H1 (cell line): ENCODE measurements at regions not wholly inside any gene's neighbourhood (a gene's known extent, or its start where the extent isn't known, plus 50 kb on each side); places are given as distances from the start of the nearest gene placed in this dataset.

Experiments
- CTCF ChIA-PET: fragments of 300-600 bp; sonication (Branson Sonifier 250); formaldehyde crosslinking; loops from one replicate; lab custom pipeline; 2021; ENCODE audit not compliant: partially characterized antibody; lab: Charles Lee
- POLR2A ChIA-PET: fragments of 300-600 bp; sonication (Branson Sonifier 250); formaldehyde crosslinking; loops from one replicate; lab custom pipeline; 2021; ENCODE audit warnings: inconsistent platforms; ENCODE audit not compliant: partially characterized antibody; lab: Charles Lee
- DNase-seq, 2 experiments: peaks; one replicate each; pipeline versions ENCODE4 v3.0.0 to v3.0.0-alpha.2; 2010 to 2022; ENCODE audit warnings: low spot score in 2 of 2, low read depth in 1 of 2, mixed read lengths in 1 of 2
- FAIRE-seq: peaks from 2 replicates; lab custom pipeline; 2011; peaks lifted over from hg19 to GRCh38; lab: Jason Lieb, UNC
- H2AFZ ChIP-seq: 2 replicates; pipeline ENCODE4 v1.8.1; 2012; ENCODE audit warnings: low read length, inconsistent platforms
- H2AK5ac ChIP-seq: 2 replicates; pipeline ENCODE4 v1.6.1; 2013; ENCODE audit warnings: low read depth, low read length
- H2BK120ac ChIP-seq: replicated peaks from 2 replicates; pipeline ENCODE3; 2013; ENCODE audit warnings: low read depth, low read length, inconsistent platforms
- H2BK12ac ChIP-seq: 2 replicates; pipeline ENCODE4 v1.6.1; 2013; ENCODE audit warnings: low read depth, low read length
- H2BK15ac ChIP-seq: 2 replicates; pipeline ENCODE4 v1.6.1; 2013; ENCODE audit warnings: low read length
- H2BK20ac ChIP-seq: 2 replicates; pipeline ENCODE4 v1.6.1; 2013; ENCODE audit warnings: low read length
- H2BK5ac ChIP-seq: 2 replicates; pipeline ENCODE4 v1.6.1; 2013; ENCODE audit warnings: low read depth, low read length
- H3K14ac ChIP-seq: 2 replicates; pipeline ENCODE4 v1.6.1; 2013; ENCODE audit warnings: inconsistent platforms; ENCODE audit not compliant: insufficient read length
- H3K18ac ChIP-seq: 2 replicates; pipeline ENCODE4 v1.6.1; 2013; ENCODE audit warnings: low read length; ENCODE audit errors: extremely low read depth
- H3K23ac ChIP-seq: 2 replicates; pipeline ENCODE4 v1.6.1; 2013; ENCODE audit warnings: inconsistent platforms; ENCODE audit not compliant: insufficient read length
- H3K23me2 ChIP-seq: 2 replicates; pipeline ENCODE4 v1.6.1; 2013; ENCODE audit warnings: low read depth, low read length
- H3K27ac ChIP-seq: 2 replicates; pipeline ENCODE4 v1.6.1; 2011; ENCODE audit warnings: low read depth, low read length, inconsistent platforms
- H3K27me3 ChIP-seq, 4 experiments: replicated peaks in 1 of 4; 1 replicate in 1 of 4; 2 replicates in 3 of 4; pipeline versions ENCODE4 v1.6.1 to v1.8.1; 2011 to 2013; ENCODE audit warnings: low read length in 3 of 4, mild to moderate bottlenecking in 3 of 4, inconsistent platforms in 2 of 4, mixed read lengths in 2 of 4, moderate library complexity in 1 of 4; ENCODE audit not compliant: control insufficient read depth in 3 of 4, insufficient read depth in 3 of 4; ENCODE audit errors: extremely low read depth in 1 of 4
- H3K36me3 ChIP-seq, 4 experiments: 2 replicates each; pipeline versions ENCODE4 v1.6.1 to v1.8.1; 2011 to 2013; ENCODE audit warnings: mild to moderate bottlenecking in 4 of 4, low read length in 3 of 4, moderate library complexity in 2 of 4, control low read depth in 1 of 4, inconsistent platforms in 1 of 4; ENCODE audit not compliant: insufficient read depth in 4 of 4, control insufficient read depth in 2 of 4
- H3K4ac ChIP-seq: replicated peaks from 2 replicates; pipeline ENCODE3; 2013; ENCODE audit warnings: low read length, low read depth, mixed read lengths, inconsistent platforms; ENCODE audit not compliant: insufficient read length
- H3K4me1 ChIP-seq, 4 experiments: replicated peaks in 1 of 4; 1 replicate in 1 of 4; 2 replicates in 3 of 4; pipeline versions ENCODE4 v1.6.1 to v1.8.1; 2011 to 2013; ENCODE audit warnings: low read length in 3 of 4, inconsistent platforms in 2 of 4, mixed read lengths in 1 of 4; ENCODE audit not compliant: insufficient read depth in 4 of 4, control insufficient read depth in 3 of 4
- H3K4me2 ChIP-seq, 2 experiments: 2 replicates each; pipeline versions ENCODE4 v1.6.1 to v1.8.1; 2011 to 2013; ENCODE audit warnings: low read depth in 2 of 2, low read length in 2 of 2, control low read depth in 1 of 2, inconsistent platforms in 1 of 2, mild to moderate bottlenecking in 1 of 2; ENCODE audit not compliant: insufficient read depth in 1 of 2
- H3K4me3 ChIP-seq, 4 experiments: fragments of 200-600, 300-600 bp in 1 of 4; sonication (generic), shearing (Covaris generic), sonication (Bioruptor Twin) in 1 of 4; 2 replicates each; pipeline versions ENCODE4 v1.5.1 to v1.8.1; 2011 to 2016; ENCODE audit warnings: low read length in 4 of 4, low read depth in 3 of 4, control low read depth in 2 of 4, inconsistent platforms in 2 of 4, mild to moderate bottlenecking in 2 of 4, mixed read lengths in 1 of 4, moderate library complexity in 1 of 4; ENCODE audit not compliant: insufficient read depth in 2 of 4; ENCODE audit errors: extremely low read depth in 1 of 4
- H3K56ac ChIP-seq: replicated peaks from 2 replicates; pipeline ENCODE3; 2013; ENCODE audit warnings: low read depth, mild to moderate bottlenecking, mixed read lengths, low read length, inconsistent platforms; ENCODE audit not compliant: insufficient read length
- H3K79me1 ChIP-seq: 2 replicates; pipeline ENCODE4 v1.6.1; 2013; ENCODE audit warnings: low read depth, low read length, control low read depth
- H3K79me2 ChIP-seq, 2 experiments: 2 replicates each; pipeline versions ENCODE4 v1.6.1 to v1.8.1; 2012 to 2013; ENCODE audit warnings: low read length in 2 of 2, mild to moderate bottlenecking in 2 of 2, inconsistent platforms in 1 of 2; ENCODE audit not compliant: insufficient read depth in 2 of 2, control insufficient read depth in 1 of 2
- H3K9ac ChIP-seq, 4 experiments: replicated peaks in 1 of 4; 1 replicate in 1 of 4; 2 replicates in 3 of 4; pipeline versions ENCODE4 v1.6.1 to v1.8.1; 2011 to 2013; ENCODE audit warnings: low read depth in 3 of 4, low read length in 3 of 4, control low read depth in 2 of 4, mild to moderate bottlenecking in 2 of 4, moderate library complexity in 2 of 4, inconsistent platforms in 1 of 4; ENCODE audit errors: extremely low read depth in 1 of 4
- H3K9me3 ChIP-seq, 2 experiments: 2 replicates each; pipeline versions ENCODE4 v1.6.1 to v1.8.1; 2012 to 2013; ENCODE audit warnings: mild to moderate bottlenecking in 2 of 2, moderate library complexity in 2 of 2, control low read depth in 1 of 2, inconsistent platforms in 1 of 2, low read depth in 1 of 2, low read length in 1 of 2, mixed read lengths in 1 of 2; ENCODE audit not compliant: insufficient read depth in 2 of 2
- H4K20me1 ChIP-seq, 2 experiments: replicated peaks in 1 of 2; 2 replicates each; pipeline versions ENCODE3 to v1.8.1; 2011 to 2013; ENCODE audit warnings: inconsistent platforms in 2 of 2, low read length in 2 of 2, mild to moderate bottlenecking in 1 of 2; ENCODE audit not compliant: insufficient read depth in 2 of 2, control insufficient read depth in 1 of 2
- H4K5ac ChIP-seq: 2 replicates; pipeline ENCODE4 v1.6.1; 2013; ENCODE audit warnings: low read length, low read depth, mixed read lengths, inconsistent platforms; ENCODE audit not compliant: insufficient read length
- H4K8ac ChIP-seq: 2 replicates; pipeline ENCODE4 v1.8.0; 2013; ENCODE audit warnings: mild to moderate bottlenecking, moderate library complexity, low read length, inconsistent platforms; ENCODE audit not compliant: insufficient read depth; ENCODE audit errors: extremely low read depth
- H4K91ac ChIP-seq: replicated peaks from 2 replicates; pipeline ENCODE3; 2013; ENCODE audit warnings: low read length, mixed read lengths, inconsistent platforms; ENCODE audit not compliant: insufficient read length
- CBX5 ChIP-seq: fragments of 300-800, 300-1000 bp; sonication (generic); IDR thresholded peaks from 2 replicates; pipeline ENCODE4 v1.7.1; 2016; ENCODE audit warnings: antibody characterized with exemption, low read length, low read depth
- CEBPB ChIP-seq: IDR thresholded peaks from 2 replicates; pipeline ENCODE4 v1.6.1; 2012; ENCODE audit warnings: low read depth, low read length
- CHD2 ChIP-seq: IDR thresholded peaks from 2 replicates; pipeline ENCODE4 v1.6.1; 2012; ENCODE audit warnings: low read length, improper control_type of control experiment
- CTBP2 ChIP-seq: IDR thresholded peaks from 2 replicates; pipeline ENCODE4 v1.7.0; 2011; ENCODE audit warnings: borderline replicate concordance, mild to moderate bottlenecking, moderate library complexity, mixed read lengths, low read length; ENCODE audit not compliant: insufficient read depth, insufficient read length
- HDAC6 ChIP-seq: IDR thresholded peaks from one replicate; pipeline ENCODE4 v1.7.1; 2012; ENCODE audit warnings: low read depth, mild to moderate bottlenecking, inconsistent platforms, low read length, moderate library complexity
- POU5F1 ChIP-seq: IDR thresholded peaks from 2 replicates; pipeline ENCODE4 v1.6.1; 2011; ENCODE audit warnings: low read depth, mild to moderate bottlenecking, low read length, moderate library complexity
- RFX5 ChIP-seq: IDR thresholded peaks from 2 replicates; pipeline ENCODE4 v1.6.1; 2011; ENCODE audit warnings: low read depth, low read length, improper control_type of control experiment, borderline replicate concordance
- RXRA ChIP-seq: IDR thresholded peaks from 2 replicates; pipeline ENCODE4 v1.6.1; 2011; ENCODE audit warnings: low read depth, mild to moderate bottlenecking, low read length, moderate library complexity; ENCODE audit not compliant: insufficient read depth
- TAF7 ChIP-seq: optimal IDR thresholded peaks from 2 replicates; pipeline ENCODE3; 2011; ENCODE audit warnings: low read depth, mild to moderate bottlenecking, inconsistent platforms, low read length, moderate library complexity, borderline replicate concordance
- TBP ChIP-seq: IDR thresholded peaks from 2 replicates; pipeline ENCODE4 v1.6.1; 2011; ENCODE audit warnings: low read depth, low read length, improper control_type of control experiment
- WGBS, 2 experiments: shearing (Covaris generic) in 1 of 2; methylation state at CpG; one replicate each; pipeline versions ENCODE4 v1.1.6 to v1.1.7; 2013 to 2015; ENCODE audit warnings: low lambda C conversion rate in 2 of 2, mixed read lengths in 2 of 2, inconsistent platforms in 1 of 2, low coverage in 1 of 2, missing lambda C conversion rate in 1 of 2; ENCODE audit not compliant: insufficient replicate concordance in 2 of 2, insufficient coverage in 1 of 2, insufficient read length in 1 of 2; ENCODE audit errors: extremely low coverage in 1 of 2, missing lambda C conversion rate in 1 of 2; 5-methylcytosine and 5-hydroxymethylcytosine counted together

DNA sequence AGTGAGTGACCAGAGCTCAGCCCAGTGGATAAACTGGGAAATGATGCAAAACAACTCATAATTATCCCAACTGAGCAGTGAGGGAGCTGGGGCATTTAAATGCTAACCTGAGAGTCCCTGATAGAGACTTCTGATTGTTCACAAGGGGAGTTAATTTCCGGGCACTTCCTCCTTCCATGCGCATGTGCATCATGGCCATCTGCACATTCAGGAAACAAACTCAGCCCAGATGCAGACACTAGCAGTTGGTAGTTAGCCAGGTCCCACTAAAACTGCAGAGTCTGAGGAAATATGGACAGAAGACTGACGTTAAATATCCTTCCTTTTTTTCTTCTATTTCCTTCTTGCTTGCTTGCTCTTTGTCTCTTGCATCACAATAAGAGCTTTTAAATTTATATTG lies 852.1 kb upstream of the LRRC4C start:
- H3K18ac ChIP-seq = no peak overlapping the region
- no peak overlapping the region for H2BK5ac ChIP-seq
- no peak overlapping the region for H2BK15ac ChIP-seq
- no peak overlapping the region for H3K14ac ChIP-seq
- no peaks in the 10 kb centered on the region; the same call in 1 of the 2 replicates for H3K23me2 ChIP-seq
- H3K27ac ChIP-seq = no peak overlapping the region
- H2BK20ac ChIP-seq = no peak overlapping the region
- no peak overlapping the region for H2BK120ac ChIP-seq
- no peak overlapping the region for H3K4ac ChIP-seq
- no peak overlapping the region for H3K4me3 ChIP-seq
- no peak overlapping the region for H2AK5ac ChIP-seq
- H3K4me1 ChIP-seq = no peaks in the 10 kb centered on the region
- no peak overlapping the region for H3K56ac ChIP-seq
- no peak overlapping the region for H4K8ac ChIP-seq
- H3K9ac ChIP-seq = no peak overlapping the region
- no peak overlapping the region for H4K91ac ChIP-seq
- ChIA-PET POLR2A (no interaction called here), CTCF (interaction anchor here (0.6 to 1.2 kb wide), 2 partner anchors 9 to 210 kb away, joined by 3 read pairs; no protein-coding TSS in a partner anchor)
- no peak overlapping the region for H3K23ac ChIP-seq
- H2BK12ac ChIP-seq = no peak overlapping the region
- TF ChIP-seq CTBP2 = no peak
- no peak for TF ChIP-seq CBX5
- TF ChIP-seq POU5F1 = no peak
- no peak for TF ChIP-seq HDAC6
- no peak for TF ChIP-seq CEBPB
- no peak for TF ChIP-seq TBP
- no peak for TF ChIP-seq RXRA
- no peak for TF ChIP-seq CHD2
- TF ChIP-seq RFX5 = no peak
- no peak for TF ChIP-seq TAF7
- no peak overlapping the region for H3K4me2 ChIP-seq
- no peaks in the 10 kb centered on the region for H3K27me3 ChIP-seq
- H3K79me1 ChIP-seq = no peaks in the 10 kb centered on the region
- no peaks in the 10 kb centered on the region for H3K36me3 ChIP-seq
- 0 out of 2 replicates have a peak overlapping the region, but pooled peaks have one; percentile 74 for H2AFZ ChIP-seq
- no peaks in the 10 kb centered on the region for H3K79me2 ChIP-seq
- DNase-seq (no peak), FAIRE-seq (no peak)
- no peaks in the 10 kb centered on the region for H4K20me1 ChIP-seq
- H4K5ac ChIP-seq = no peak overlapping the region
- WGBS, 2 experiments = 91% methylated on average over 3 of the region's 3 CpGs; no CpG with 5 or more reads in 1 of the 2 experiments
- no peaks in the 10 kb centered on the region for H3K9me3 ChIP-seq
